HepG2 (cell line): ENCODE measurements at regions not wholly inside any gene's neighbourhood (a gene's known extent, or its start where the extent isn't known, plus 50 kb on each side); places are given as distances from the start of the nearest gene placed in this dataset.

Experiments
- ATAC-seq: fragments of 200-7000 bp; cut with Tn5 transposase; 3 replicates; pipeline ENCODE4 v1.9.1; 2020; ENCODE audit warnings: mild to moderate bottlenecking, moderate library complexity
- BruUV-seq: library from RNA; stranded (reverse); fragments of 400-500 nt; replicated peaks from 2 replicates; lab custom pipeline; 2021; lab: Mats Ljungman, UMichigan
- CTCF ChIA-PET: fragments of 300-600 bp; formaldehyde crosslinking; extraction: SDS; loops from one replicate; lab custom pipeline; 2021; ENCODE audit warnings: low total read pairs, inconsistent platforms, low intra/inter-chr PET ratio; lab: Yijun Ruan, JAX
- POLR2A ChIA-PET: fragments of 350-600 bp; sonication (Branson Sonifier 250); formaldehyde crosslinking; loops from one replicate; lab custom pipeline; 2020; ENCODE audit warnings: antibody characterized with exemption, inconsistent platforms; lab: Yijun Ruan, JAX
- DNase-seq: peaks from one replicate; pipeline ENCODE4 v3.0.0-alpha.2; 2015; ENCODE audit warnings: low spot score
- FAIRE-seq: peaks from 3 replicates; lab custom pipeline; 2011; peaks lifted over from hg19 to GRCh38; lab: Jason Lieb, UNC
- H2AFZ ChIP-seq: one replicate; pipeline ENCODE4 v1.6.1; 2011; ENCODE audit warnings: low read length, inconsistent platforms
- H3K27ac ChIP-seq: fragments of 300-600 bp; 3 replicates; pipeline ENCODE4 v1.8.0; 2011; ENCODE audit warnings: mixed run types, mild to moderate bottlenecking, mixed read lengths, low read length, inconsistent platforms; ENCODE audit not compliant: insufficient read depth; ENCODE audit errors: extremely low read length
- H3K27me3 ChIP-seq, 2 experiments: fragments of 200-600 bp in 1 of 2; 2 replicates in 1 of 2; 3 replicates in 1 of 2; pipeline versions ENCODE4 v1.6.0 to v1.8.0; 2011; ENCODE audit warnings: low read length in 2 of 2, mild to moderate bottlenecking in 2 of 2, moderate library complexity in 2 of 2, inconsistent platforms in 1 of 2; ENCODE audit not compliant: insufficient read depth in 2 of 2, control insufficient read depth in 1 of 2
- H3K36me3 ChIP-seq, 2 experiments: fragments of 200-600 bp in 1 of 2; replicated peaks in 1 of 2; 2 replicates in 1 of 2; 3 replicates in 1 of 2; pipeline versions ENCODE4 v1.5.1 to v1.8.0; 2011; ENCODE audit warnings: low read length in 2 of 2, inconsistent platforms in 1 of 2; ENCODE audit not compliant: insufficient read depth in 2 of 2, control insufficient read depth in 1 of 2
- H3K4me1 ChIP-seq: 2 replicates; pipeline ENCODE4 v1.5.1; 2012; ENCODE audit warnings: low read length, inconsistent platforms; ENCODE audit not compliant: insufficient read depth
- H3K4me2 ChIP-seq: 2 replicates; pipeline ENCODE4 v1.6.0; 2011; ENCODE audit warnings: low read depth, low read length, inconsistent platforms
- H3K4me3 ChIP-seq, 3 experiments: fragments of 200-600 bp in 1 of 3; sonication (generic), shearing (Covaris generic) in 1 of 3; replicated peaks in 1 of 3; 2 replicates each; pipeline ENCODE4 v1.5.1; 2011 to 2016; ENCODE audit warnings: low read length in 3 of 3, inconsistent platforms in 2 of 3, low read depth in 2 of 3, mild to moderate bottlenecking in 2 of 3, control low read depth in 1 of 3, mixed read lengths in 1 of 3; ENCODE audit not compliant: insufficient read depth in 1 of 3
- H3K79me2 ChIP-seq: one replicate; pipeline ENCODE4 v1.6.1; 2011; ENCODE audit warnings: low read length, inconsistent platforms; ENCODE audit not compliant: insufficient read depth
- H3K9ac ChIP-seq: 2 replicates; pipeline ENCODE4 v1.6.0; 2011; ENCODE audit warnings: mild to moderate bottlenecking, low read depth, low read length, inconsistent platforms; ENCODE audit not compliant: insufficient read depth
- H3K9me3 ChIP-seq: 2 replicates; pipeline ENCODE4 v1.5.1; 2012; ENCODE audit warnings: mild to moderate bottlenecking, low read length
- H4K20me1 ChIP-seq: 2 replicates; pipeline ENCODE4 v1.6.0; 2011; ENCODE audit warnings: inconsistent platforms, mild to moderate bottlenecking, low read length, moderate library complexity; ENCODE audit not compliant: insufficient read depth
- SAFB2 ChIP-seq: sonication (generic); formaldehyde crosslinking; IDR thresholded peaks from 2 replicates; pipeline ENCODE4 v1.5.1; 2020; ENCODE audit warnings: missing genetic modification reagents, low read depth, mild to moderate bottlenecking, borderline replicate concordance
- ZBTB8A ChIP-seq: sonication (generic); formaldehyde crosslinking; IDR thresholded peaks from 2 replicates; pipeline ENCODE4 v1.4.0; 2020; ENCODE audit warnings: mild to moderate bottlenecking, low read depth, missing genetic modification reagents, borderline replicate concordance
- ZNF773 ChIP-seq: sonication (generic); formaldehyde crosslinking; IDR thresholded peaks from 2 replicates; pipeline ENCODE4 v1.4.0; 2020; ENCODE audit warnings: missing genetic modification reagents, borderline replicate concordance
- WGBS: methylation state at CpG from one replicate; pipeline ENCODE4 v1.1.6; 2017; ENCODE audit warnings: low lambda C conversion rate; 5-methylcytosine and 5-hydroxymethylcytosine counted together
- in situ Hi-C: cut with HindIII; loops from 2 replicates; pipeline ENCODE4 v1.10.0; 2017; ENCODE audit warnings: low pct_unique_long_range_greater_than_20kb; ENCODE audit not compliant: extremely low pct_ligation_motif_present
- intact Hi-C: fragments of 100-400 bp; cut with micrococcal nuclease; formaldehyde crosslinking; loops from one replicate; pipeline ENCODE4 v1.10.0; 2022; ENCODE audit not compliant: unreplicated experiment
- TF ChIP-seq, protein P1 (sequence below): sonication (generic); formaldehyde crosslinking; conservative IDR thresholded peaks from 2 replicates; pipeline ENCODE4 v1.8.0; 2022; ENCODE audit warnings: mild to moderate bottlenecking, moderate library complexity, missing genetic modification reagents
- TF ChIP-seq, protein P2 (sequence below): sonication (generic); formaldehyde crosslinking; IDR thresholded peaks from 2 replicates; pipeline ENCODE4 v1.4.0; 2020; ENCODE audit warnings: missing genetic modification reagents, borderline replicate concordance

DNA sequence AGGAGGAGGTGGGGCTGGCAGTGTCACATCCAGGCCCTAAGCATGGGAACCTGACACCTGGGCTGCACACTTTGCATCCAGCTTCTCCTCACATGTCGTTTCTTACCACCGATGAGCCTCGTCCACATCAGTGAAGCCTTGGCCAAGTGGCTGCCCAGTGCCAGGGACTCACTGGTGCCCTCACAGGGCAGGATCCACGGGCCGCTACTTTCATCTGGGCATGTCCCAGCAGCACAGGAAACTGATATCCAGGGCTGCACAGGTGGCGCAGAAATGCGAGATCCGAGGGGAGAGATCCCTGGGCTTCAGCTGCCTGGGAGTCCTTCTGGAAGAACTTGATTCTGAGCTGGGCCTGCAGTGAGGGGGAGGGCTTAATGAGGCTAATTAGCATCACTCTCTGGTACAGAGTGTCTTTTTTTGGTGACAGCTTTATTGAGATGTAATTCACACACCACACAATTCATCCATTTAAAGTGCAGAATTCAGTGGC lies 291.6 kb upstream of the HDAC4 start:
- FAIRE-seq = no peak
- H3K4me1 ChIP-seq = no peaks in the 10 kb centered on the region
- no peaks in the 10 kb centered on the region for H3K79me2 ChIP-seq
- ChIA-PET POLR2A (no interaction called here), CTCF (no interaction called here)
- no peak overlapping the region for H3K27ac ChIP-seq
- peaks cover 3 to 68% of the 10 kb centered on the region in 2 experiments; a peak in 4 of 5 replicates for H3K27me3 ChIP-seq
- no peaks in the 10 kb centered on the region; the same call in 1 of the 2 replicates for H4K20me1 ChIP-seq
- no TSS peak for BruUV-seq
- no peak for DNase-seq
- H3K4me2 ChIP-seq = no peak overlapping the region
- H2AFZ ChIP-seq = no peak overlapping the region
- no peak overlapping the region for H3K9ac ChIP-seq
- no peak for ATAC-seq
- H3K4me3 ChIP-seq = no peak overlapping the region
- H3K9me3 ChIP-seq = no peaks in the 10 kb centered on the region
- WGBS = 52% methylated on average over 8 of the region's 8 CpGs
- in situ Hi-C loops = no loop called here
- intact Hi-C loops = no loop called here
- no peaks in the 10 kb centered on the region for H3K36me3 ChIP-seq
- TF ChIP-seq, protein P1, sequence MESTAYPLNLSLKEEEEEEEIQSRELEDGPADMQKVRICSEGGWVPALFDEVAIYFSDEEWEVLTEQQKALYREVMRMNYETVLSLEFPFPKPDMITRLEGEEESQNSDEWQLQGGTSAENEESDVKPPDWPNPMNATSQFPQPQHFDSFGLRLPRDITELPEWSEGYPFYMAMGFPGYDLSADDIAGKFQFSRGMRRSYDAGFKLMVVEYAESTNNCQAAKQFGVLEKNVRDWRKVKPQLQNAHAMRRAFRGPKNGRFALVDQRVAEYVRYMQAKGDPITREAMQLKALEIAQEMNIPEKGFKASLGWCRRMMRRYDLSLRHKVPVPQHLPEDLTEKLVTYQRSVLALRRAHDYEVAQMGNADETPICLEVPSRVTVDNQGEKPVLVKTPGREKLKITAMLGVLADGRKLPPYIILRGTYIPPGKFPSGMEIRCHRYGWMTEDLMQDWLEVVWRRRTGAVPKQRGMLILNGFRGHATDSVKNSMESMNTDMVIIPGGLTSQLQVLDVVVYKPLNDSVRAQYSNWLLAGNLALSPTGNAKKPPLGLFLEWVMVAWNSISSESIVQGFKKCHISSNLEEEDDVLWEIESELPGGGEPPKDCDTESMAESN = no peak
- no peak for TF ChIP-seq ZBTB8A
- TF ChIP-seq, protein P2, sequence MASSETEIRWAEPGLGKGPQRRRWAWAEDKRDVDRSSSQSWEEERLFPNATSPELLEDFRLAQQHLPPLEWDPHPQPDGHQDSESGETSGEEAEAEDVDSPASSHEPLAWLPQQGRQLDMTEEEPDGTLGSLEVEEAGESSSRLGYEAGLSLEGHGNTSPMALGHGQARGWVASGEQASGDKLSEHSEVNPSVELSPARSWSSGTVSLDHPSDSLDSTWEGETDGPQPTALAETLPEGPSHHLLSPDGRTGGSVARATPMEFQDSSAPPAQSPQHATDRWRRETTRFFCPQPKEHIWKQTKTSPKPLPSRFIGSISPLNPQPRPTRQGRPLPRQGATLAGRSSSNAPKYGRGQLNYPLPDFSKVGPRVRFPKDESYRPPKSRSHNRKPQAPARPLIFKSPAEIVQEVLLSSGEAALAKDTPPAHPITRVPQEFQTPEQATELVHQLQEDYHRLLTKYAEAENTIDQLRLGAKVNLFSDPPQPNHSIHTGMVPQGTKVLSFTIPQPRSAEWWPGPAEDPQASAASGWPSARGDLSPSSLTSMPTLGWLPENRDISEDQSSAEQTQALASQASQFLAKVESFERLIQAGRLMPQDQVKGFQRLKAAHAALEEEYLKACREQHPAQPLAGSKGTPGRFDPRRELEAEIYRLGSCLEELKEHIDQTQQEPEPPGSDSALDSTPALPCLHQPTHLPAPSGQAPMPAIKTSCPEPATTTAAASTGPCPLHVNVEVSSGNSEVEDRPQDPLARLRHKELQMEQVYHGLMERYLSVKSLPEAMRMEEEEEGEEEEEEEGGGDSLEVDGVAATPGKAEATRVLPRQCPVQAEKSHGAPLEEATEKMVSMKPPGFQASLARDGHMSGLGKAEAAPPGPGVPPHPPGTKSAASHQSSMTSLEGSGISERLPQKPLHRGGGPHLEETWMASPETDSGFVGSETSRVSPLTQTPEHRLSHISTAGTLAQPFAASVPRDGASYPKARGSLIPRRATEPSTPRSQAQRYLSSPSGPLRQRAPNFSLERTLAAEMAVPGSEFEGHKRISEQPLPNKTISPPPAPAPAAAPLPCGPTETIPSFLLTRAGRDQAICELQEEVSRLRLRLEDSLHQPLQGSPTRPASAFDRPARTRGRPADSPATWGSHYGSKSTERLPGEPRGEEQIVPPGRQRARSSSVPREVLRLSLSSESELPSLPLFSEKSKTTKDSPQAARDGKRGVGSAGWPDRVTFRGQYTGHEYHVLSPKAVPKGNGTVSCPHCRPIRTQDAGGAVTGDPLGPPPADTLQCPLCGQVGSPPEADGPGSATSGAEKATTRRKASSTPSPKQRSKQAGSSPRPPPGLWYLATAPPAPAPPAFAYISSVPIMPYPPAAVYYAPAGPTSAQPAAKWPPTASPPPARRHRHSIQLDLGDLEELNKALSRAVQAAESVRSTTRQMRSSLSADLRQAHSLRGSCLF = no peak
- no peak for TF ChIP-seq SAFB2 (CRISPR knock-in tag)
- TF ChIP-seq ZNF773 (CRISPR knock-in tag) = no peak
